ENCODE measurements at regions not wholly inside any gene's neighbourhood (a gene's known extent, or its start where the extent isn't known, plus 50 kb on each side); places are given as distances from the start of the nearest gene placed in this dataset.

GRCh38 chrX:110853610-110854009 is 58.0 kb upstream of the CHRDL1 start:
- Histone ChIP-seq H3K4me1 (ENCODE audit: insufficient read depth, low read length, poor library complexity, severe bottlenecking) (no peaks in the 10 kb centered on the region), H3K79me2 (ENCODE audit: insufficient read depth, low read depth, low read length) (no peaks in the 10 kb centered on the region), H3K4me3 (ENCODE audit: low read depth, low read length, poor library complexity, severe bottlenecking) (no peak overlapping the region), H2AFZ (ENCODE audit: low read length) (no peak overlapping the region), H3K36me3 (ENCODE audit: insufficient read depth, low read length) (no peaks in the 10 kb centered on the region), H3K4me2 (ENCODE audit: low read length) (no peak overlapping the region), H3K27ac (ENCODE audit: low read depth, low read length, poor library complexity, severe bottlenecking) (no peak overlapping the region), H4K20me1 (ENCODE audit: insufficient read depth, low read length) (no peaks in the 10 kb centered on the region), H3K9me2 (ENCODE audit: insufficient read depth, low read length) (no peaks in the 10 kb centered on the region), H3K9me3 (ENCODE audit: low read length) (no peaks in the 10 kb centered on the region)
- intact Hi-C loops (cut with micrococcal nuclease; ENCODE audit: unreplicated experiment), result no loop called here
- BruUV-seq (replicated peaks), result no TSS peak
- ChIA-PET CTCF (ENCODE audit: unreplicated experiment) (no interaction called here), POLR2A (no interaction called here)
- TF ChIP-seq EZH2phosphoT487 (IDR thresholded peaks at IDR 0.05; ENCODE audit: borderline replicate concordance, low read depth, low read length) (no peak), CTCF (conservative IDR thresholded peaks at IDR 0.05; ENCODE audit: low read length) (0 out of 2 replicates have a peak, but pooled peaks have one; percentile 19)
- DNase-seq (ENCODE audit: low spot score), result no peak

DNA sequence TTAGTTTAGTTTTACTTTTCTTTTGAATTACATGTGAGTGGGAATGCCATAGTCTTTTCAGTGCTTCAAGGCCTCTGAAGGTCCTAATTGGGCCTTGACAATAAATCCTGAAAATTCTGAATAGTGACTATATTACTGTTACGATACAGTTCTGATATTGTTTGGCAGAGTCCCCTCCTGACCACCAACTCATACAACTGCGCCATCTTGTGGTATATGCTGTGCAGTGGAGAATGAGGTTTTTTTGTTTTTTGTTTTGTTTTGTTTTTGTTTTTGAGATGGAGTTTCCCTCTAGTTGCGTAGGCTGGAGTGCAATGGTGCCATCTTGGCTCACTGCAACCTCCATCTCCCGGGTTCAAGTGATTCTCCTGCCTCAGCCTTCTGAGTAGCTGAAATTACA is 56.6 kb upstream of the CHRDL1 start:
- intact Hi-C loops (cut with micrococcal nuclease; ENCODE audit: unreplicated experiment), result no loop called here

GRCh38 chrX:110851780-110852179 is 56.2 kb upstream of the CHRDL1 start:
- no peaks in the 10 kb centered on the region for H3K9me2 ChIP-seq (ENCODE audit: insufficient read depth, low read length)
- H3K9me3 ChIP-seq (ENCODE audit: low read length), result no peaks in the 10 kb centered on the region
- DNase-seq (ENCODE audit: low spot score), result no peak
- ChIA-PET CTCF (ENCODE audit: unreplicated experiment) (no interaction called here), POLR2A (no interaction called here)
- H3K4me3 ChIP-seq (ENCODE audit: low read depth, low read length, poor library complexity, severe bottlenecking), result no peak overlapping the region
- no peaks in the 10 kb centered on the region for H4K20me1 ChIP-seq (ENCODE audit: insufficient read depth, low read length)
- no TSS peak for BruUV-seq (replicated peaks)
- H3K79me2 ChIP-seq (ENCODE audit: insufficient read depth, low read depth, low read length), result no peaks in the 10 kb centered on the region
- H3K4me1 ChIP-seq (ENCODE audit: insufficient read depth, low read length, poor library complexity, severe bottlenecking), result no peaks in the 10 kb centered on the region
- no peak overlapping the region for H3K4me2 ChIP-seq (ENCODE audit: low read length)
- no peak overlapping the region for H3K27ac ChIP-seq (ENCODE audit: low read depth, low read length, poor library complexity, severe bottlenecking)
- H2AFZ ChIP-seq (ENCODE audit: low read length), result no peak overlapping the region
- TF ChIP-seq EZH2phosphoT487 (IDR thresholded peaks at IDR 0.05; ENCODE audit: borderline replicate concordance, low read depth, low read length) (no peak), CTCF (conservative IDR thresholded peaks at IDR 0.05; ENCODE audit: low read length) (no peak)
- no peaks in the 10 kb centered on the region for H3K36me3 ChIP-seq (ENCODE audit: insufficient read depth, low read length)
- intact Hi-C loops (cut with micrococcal nuclease; ENCODE audit: unreplicated experiment), result no loop called here

More for the DNA sequence above, 56.6 kb upstream of the CHRDL1 start:
- Histone ChIP-seq H3K79me2 (ENCODE audit: insufficient read depth, low read depth, low read length) (no peaks in the 10 kb centered on the region), H3K4me3 (ENCODE audit: low read depth, low read length, poor library complexity, severe bottlenecking) (no peak overlapping the region), H2AFZ (ENCODE audit: low read length) (no peak overlapping the region), H3K9me2 (ENCODE audit: insufficient read depth, low read length) (no peaks in the 10 kb centered on the region), H3K27ac (ENCODE audit: low read depth, low read length, poor library complexity, severe bottlenecking) (no peak overlapping the region), H3K9me3 (ENCODE audit: low read length) (no peaks in the 10 kb centered on the region), H3K4me2 (ENCODE audit: low read length) (no peak overlapping the region), H3K36me3 (ENCODE audit: insufficient read depth, low read length) (no peaks in the 10 kb centered on the region), H3K4me1 (ENCODE audit: insufficient read depth, low read length, poor library complexity, severe bottlenecking) (no peaks in the 10 kb centered on the region), H4K20me1 (ENCODE audit: insufficient read depth, low read length) (no peaks in the 10 kb centered on the region)
- TF ChIP-seq EZH2phosphoT487 (IDR thresholded peaks at IDR 0.05; ENCODE audit: borderline replicate concordance, low read depth, low read length) (no peak), CTCF (conservative IDR thresholded peaks at IDR 0.05; ENCODE audit: low read length) (peak; percentile 72)
- POLR2A ChIA-PET, result interaction anchor here (0.6 kb wide), 1 partner anchor 370 kb away, joined by 4 read pairs; no protein-coding TSS in a partner anchor
- DNase-seq (ENCODE audit: low spot score), result peak; percentile 1
- CTCF ChIA-PET (ENCODE audit: unreplicated experiment), result no interaction called here
- BruUV-seq (replicated peaks), result no TSS peak
